Activated effector memory CD4-positive, alpha-beta T cell treated with Interleukin-2 at 50 U/mL for 16 hours (primary cell): ENCODE measurements at regions not wholly inside any gene's neighbourhood (a gene's known extent, or its start where the extent isn't known, plus 50 kb on each side); places are given as distances from the start of the nearest gene placed in this dataset.

ENCODE experiments used
- DNase-seq: peaks from one replicate; pipeline ENCODE4 v3.0.0-alpha.2; 2020

GRCh38 chr14:95409477-95410272 lies 90.0 kb upstream of the CLMN start:
- no peak for DNase-seq

- no peak for DNase-seq
These were observed 89.2 kb upstream of the CLMN start for GRCh38 chr14:95408731-95409476.

GRCh38 chr14:95407354-95407753 lies 87.6 kb upstream of the CLMN start:
- no peak for DNase-seq

GRCh38 chr14:95406756-95407277 lies 87.1 kb upstream of the CLMN start:
- DNase-seq: no peak

GRCh38 chr14:95404583-95404982 lies 84.9 kb upstream of the CLMN start:
- no peak for DNase-seq

- no peak for DNase-seq
These were observed 82.9 kb upstream of the CLMN start for GRCh38 chr14:95402578-95402977.

- no peak for DNase-seq
These were observed 82.5 kb upstream of the CLMN start for GRCh38 chr14:95402176-95402575.

- no peak for DNase-seq
These were observed 79.2 kb upstream of the CLMN start for GRCh38 chr14:95398630-95399547.

GRCh38 chr14:95397325-95397724 lies 77.6 kb upstream of the CLMN start:
- no peak for DNase-seq

- no peak for DNase-seq
These were observed 76.5 kb upstream of the CLMN start for GRCh38 chr14:95396221-95396620.

- no peak for DNase-seq
These were observed 75.5 kb upstream of the CLMN start for GRCh38 chr14:95395098-95395737.

- no peak for DNase-seq
These were observed 74.8 kb upstream of the CLMN start for GRCh38 chr14:95394297-95395097.

GRCh38 chr14:95392841-95393240 lies 73.1 kb upstream of the CLMN start:
- no peak for DNase-seq

GRCh38 chr14:95391331-95391730 lies 71.6 kb upstream of the CLMN start:
- no peak for DNase-seq

- no peak for DNase-seq
These were observed 69.8 kb upstream of the CLMN start for GRCh38 chr14:95389471-95390011.

- no peak for DNase-seq
These were observed 69.0 kb upstream of the CLMN start for GRCh38 chr14:95388699-95389098.

GRCh38 chr14:95387826-95388445 lies 68.2 kb upstream of the CLMN start:
- DNase-seq: no peak

- DNase-seq: no peak
These were observed 66.9 kb upstream of the CLMN start for GRCh38 chr14:95386536-95387095.

GRCh38 chr14:95385701-95386100 lies 66.0 kb upstream of the CLMN start:
- DNase-seq: no peak

- no peak for DNase-seq
These were observed 63.0 kb upstream of the CLMN start for GRCh38 chr14:95382747-95383146.

GRCh38 chr14:95381726-95382125 lies 62.0 kb upstream of the CLMN start:
- no peak for DNase-seq
